ENCODE measurements at regions not wholly inside any gene's neighbourhood (a gene's known extent, or its start where the extent isn't known, plus 50 kb on each side); places are given as distances from the start of the nearest gene placed in this dataset.

DNA sequence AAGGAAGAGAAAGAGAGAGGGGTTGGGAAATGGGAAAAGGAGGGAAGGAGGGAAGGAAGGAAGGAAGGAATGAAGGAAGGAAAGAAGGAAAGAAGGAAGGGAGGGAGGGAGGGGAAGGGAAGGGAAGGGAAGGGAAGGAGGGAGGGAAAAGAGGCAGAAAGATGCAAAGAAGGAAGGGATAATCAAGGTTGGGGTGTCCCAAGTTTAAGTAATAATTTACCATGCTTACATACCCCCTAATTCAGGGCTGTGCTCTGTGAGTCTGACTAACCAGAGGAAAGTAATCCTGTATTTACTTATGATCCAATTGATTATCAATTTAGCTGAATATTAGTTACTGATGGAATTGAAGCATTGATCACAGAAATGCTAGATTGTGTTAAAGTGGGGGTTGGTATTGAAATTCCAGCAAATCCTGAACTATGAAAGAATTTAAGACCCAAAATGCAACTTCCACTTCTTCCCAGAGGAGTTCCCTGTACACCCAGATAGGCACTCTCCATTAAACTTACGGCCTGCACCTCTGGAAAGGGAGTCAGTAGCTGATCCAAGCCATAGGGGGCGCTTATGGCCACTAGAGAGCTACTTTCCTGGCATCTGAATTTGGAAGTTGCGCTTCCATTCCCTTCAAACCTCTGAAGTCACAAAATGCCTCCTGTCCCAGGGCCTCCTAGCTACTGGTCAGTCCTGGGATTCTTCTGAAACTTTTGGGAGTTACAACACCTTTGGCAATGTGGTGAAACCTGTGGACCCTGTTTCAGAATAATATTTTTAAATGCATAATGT lies 162.7 kb upstream of the PWP1 start:
- H3K27me3 ChIP-seq (ENCODE audit: control insufficient read depth in 1 of 2, insufficient read depth in 1 of 2, low read length in 2 of 2) = no peaks in the 10 kb centered on the region
- no peaks in the 10 kb centered on the region for H3K79me1 ChIP-seq (replicated peaks; ENCODE audit: low read length, poor library complexity, severe bottlenecking)
- H3K4me2 ChIP-seq (ENCODE audit: low read length, poor library complexity, severe bottlenecking) = no peak overlapping the region
- H2BK15ac ChIP-seq (ENCODE audit: low read depth, poor library complexity, severe bottlenecking) = no peak overlapping the region
- no peak overlapping the region for H3K23ac ChIP-seq (ENCODE audit: low read length in 2 of 2)
- no peaks in the 10 kb centered on the region for H3K36me3 ChIP-seq (ENCODE audit: control insufficient read depth in 1 of 2, insufficient read depth in 2 of 2, low read depth in 1 of 2, low read length in 2 of 2)
- H2AFZ ChIP-seq (ENCODE audit: low read depth, low read length) = no peak overlapping the region
- no peak overlapping the region for H2BK5ac ChIP-seq (ENCODE audit: low read depth, low read length, poor library complexity, severe bottlenecking)
- no peak for DNase-seq
- H4K91ac ChIP-seq (ENCODE audit: low read length) = no peak overlapping the region
- no peak overlapping the region for H2BK120ac ChIP-seq (ENCODE audit: low read depth, low read length)
- H4K8ac ChIP-seq (ENCODE audit: low read length) = no peak overlapping the region
- H2AK5ac ChIP-seq (ENCODE audit: low read length, severe bottlenecking) = no peak overlapping the region
- no peaks in the 10 kb centered on the region for H3K9me3 ChIP-seq (ENCODE audit: control insufficient read depth, low read length)
- H3K4me3 ChIP-seq (ENCODE audit: insufficient read depth in 1 of 2, low read depth in 1 of 2, low read length in 2 of 2) = no peak overlapping the region
- H3K18ac ChIP-seq (ENCODE audit: low read depth in 1 of 2, low read length in 2 of 2) = no peak overlapping the region
- H3K4me1 ChIP-seq (ENCODE audit: control insufficient read depth, insufficient read depth, low read depth, low read length) = no peaks in the 10 kb centered on the region
- 47% methylated on average over 3 of the region's 3 CpGs for WGBS
- H2BK12ac ChIP-seq (ENCODE audit: low read length in 2 of 2) = no peak overlapping the region
- H3K14ac ChIP-seq (ENCODE audit: low read length in 2 of 2) = no peak overlapping the region
- H3K4ac ChIP-seq (ENCODE audit: low read depth in 1 of 2, low read length in 2 of 2) = no peak overlapping the region
- H3K9ac ChIP-seq (ENCODE audit: low read length) = no peak overlapping the region
- H3K27ac ChIP-seq (ENCODE audit: low read length, poor library complexity, severe bottlenecking) = no peak overlapping the region

DNA sequence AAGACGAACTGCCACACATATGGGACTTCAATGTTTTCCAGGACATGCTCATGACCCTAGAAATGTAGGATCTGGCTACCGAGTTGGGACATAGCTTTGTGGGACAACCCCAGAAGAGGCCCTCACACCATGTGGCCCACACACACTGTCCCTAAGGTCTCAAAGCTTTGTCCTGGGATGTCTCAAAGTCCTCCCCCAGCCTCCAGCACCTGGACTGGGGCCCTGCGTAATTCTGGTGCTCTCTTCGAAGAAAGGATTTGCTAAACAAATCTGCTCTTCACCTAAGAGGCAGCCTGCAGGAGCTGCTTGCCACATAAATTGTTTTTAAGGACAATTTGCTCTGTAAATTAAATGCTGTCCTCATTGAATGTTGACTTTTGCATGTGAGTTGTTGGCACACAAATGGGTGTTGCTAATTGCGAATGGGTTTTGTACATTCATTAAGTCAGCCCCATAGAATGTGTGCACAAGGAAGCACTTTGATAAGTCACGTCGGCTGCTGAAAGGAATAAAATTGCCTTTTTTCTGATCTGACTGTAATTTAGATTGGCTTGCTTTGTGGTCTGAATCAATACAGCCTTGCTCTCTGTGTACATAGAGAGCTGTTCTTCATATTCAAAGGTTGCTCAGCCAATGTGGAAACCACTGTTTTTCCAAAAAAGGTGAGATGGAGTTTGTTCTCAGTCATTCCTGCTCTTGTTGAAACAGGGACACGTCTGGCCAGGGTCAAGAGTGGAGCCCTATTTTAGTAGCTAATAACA lies 161.6 kb upstream of the PWP1 start:
- H3K4me1 ChIP-seq (ENCODE audit: control insufficient read depth, insufficient read depth, low read depth, low read length) = no peaks in the 10 kb centered on the region
- H2BK15ac ChIP-seq (ENCODE audit: low read depth, poor library complexity, severe bottlenecking) = no peak overlapping the region
- H3K14ac ChIP-seq (ENCODE audit: low read length in 2 of 2) = no peak overlapping the region
- WGBS = 79% methylated on average over 8 of the region's 8 CpGs
- DNase-seq = no peak
- H3K4ac ChIP-seq (ENCODE audit: low read depth in 1 of 2, low read length in 2 of 2) = no peak overlapping the region
- H3K27me3 ChIP-seq (ENCODE audit: control insufficient read depth in 1 of 2, insufficient read depth in 1 of 2, low read length in 2 of 2) = no peaks in the 10 kb centered on the region
- H3K4me2 ChIP-seq (ENCODE audit: low read length, poor library complexity, severe bottlenecking) = no peak overlapping the region
- no peak overlapping the region for H2BK12ac ChIP-seq (ENCODE audit: low read length in 2 of 2)
- H3K9ac ChIP-seq (ENCODE audit: low read length) = no peak overlapping the region
- H2BK5ac ChIP-seq (ENCODE audit: low read depth, low read length, poor library complexity, severe bottlenecking) = no peak overlapping the region
- H3K27ac ChIP-seq (ENCODE audit: low read length, poor library complexity, severe bottlenecking) = no peak overlapping the region
- no peak overlapping the region for H2AK5ac ChIP-seq (ENCODE audit: low read length, severe bottlenecking)
- no peaks in the 10 kb centered on the region for H3K79me1 ChIP-seq (replicated peaks; ENCODE audit: low read length, poor library complexity, severe bottlenecking)
- H3K23ac ChIP-seq (ENCODE audit: low read length in 2 of 2) = no peak overlapping the region
- no peak overlapping the region for H4K91ac ChIP-seq (ENCODE audit: low read length)
- no peaks in the 10 kb centered on the region for H3K36me3 ChIP-seq (ENCODE audit: control insufficient read depth in 1 of 2, insufficient read depth in 2 of 2, low read depth in 1 of 2, low read length in 2 of 2)
- H2AFZ ChIP-seq (ENCODE audit: low read depth, low read length) = no peak overlapping the region
- no peak overlapping the region for H2BK120ac ChIP-seq (ENCODE audit: low read depth, low read length)
- no peak overlapping the region for H3K18ac ChIP-seq (ENCODE audit: low read depth in 1 of 2, low read length in 2 of 2)
- H4K8ac ChIP-seq (ENCODE audit: low read length) = no peak overlapping the region
- H3K4me3 ChIP-seq (ENCODE audit: insufficient read depth in 1 of 2, low read depth in 1 of 2, low read length in 2 of 2) = no peak overlapping the region
- no peaks in the 10 kb centered on the region for H3K9me3 ChIP-seq (ENCODE audit: control insufficient read depth, low read length)

DNA sequence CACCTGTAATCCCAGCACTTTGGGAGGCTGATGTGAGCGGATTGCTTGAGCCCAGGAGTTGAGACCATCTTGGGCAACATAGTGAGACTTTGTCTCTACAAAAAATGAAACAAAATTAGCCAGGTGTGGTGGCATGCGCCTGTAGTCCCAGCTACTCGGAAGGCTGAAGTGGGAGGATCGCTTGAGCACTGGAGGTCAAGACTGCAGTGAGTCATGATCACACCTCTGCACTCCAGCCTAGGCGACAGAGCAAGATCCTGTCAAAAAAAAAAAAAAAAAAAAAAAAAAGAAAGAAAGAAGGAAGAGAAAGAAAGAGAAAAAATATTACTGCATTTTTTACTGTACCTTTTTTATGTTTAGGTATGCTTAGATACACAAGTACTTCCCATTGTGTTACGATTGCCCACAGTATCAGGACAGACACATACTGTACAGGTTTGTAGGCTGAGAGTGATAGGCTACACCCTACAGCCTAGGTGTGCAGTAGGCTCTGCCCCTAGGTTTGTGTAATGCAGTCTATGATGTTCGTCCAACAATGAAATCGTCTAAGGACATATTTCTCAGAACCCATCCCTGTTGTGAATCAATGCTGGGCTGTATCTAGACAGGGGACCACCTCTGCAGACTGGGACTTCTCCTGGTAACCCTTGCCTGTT lies 160.4 kb upstream of the PWP1 start:
- 71% methylated on average over 7 of the region's 8 CpGs for WGBS
- H3K4me3 ChIP-seq (ENCODE audit: insufficient read depth in 1 of 2, low read depth in 1 of 2, low read length in 2 of 2) = no peak overlapping the region

More for the DNA sequence above, 160.4 kb upstream of the PWP1 start:
- Histone ChIP-seq H2BK15ac (ENCODE audit: low read depth, poor library complexity, severe bottlenecking) (no peak overlapping the region), H2AFZ (ENCODE audit: low read depth, low read length) (no peak overlapping the region), H3K79me1 (replicated peaks; ENCODE audit: low read length, poor library complexity, severe bottlenecking) (no peaks in the 10 kb centered on the region), H3K27me3 (ENCODE audit: control insufficient read depth in 1 of 2, insufficient read depth in 1 of 2, low read length in 2 of 2) (no peaks in the 10 kb centered on the region), H2BK120ac (ENCODE audit: low read depth, low read length) (no peak overlapping the region), H3K4me2 (ENCODE audit: low read length, poor library complexity, severe bottlenecking) (no peak overlapping the region), H4K91ac (ENCODE audit: low read length) (no peak overlapping the region), H2BK5ac (ENCODE audit: low read depth, low read length, poor library complexity, severe bottlenecking) (no peak overlapping the region), H4K8ac (ENCODE audit: low read length) (no peak overlapping the region), H3K36me3 (ENCODE audit: control insufficient read depth in 1 of 2, insufficient read depth in 2 of 2, low read depth in 1 of 2, low read length in 2 of 2) (no peaks in the 10 kb centered on the region), H2AK5ac (ENCODE audit: low read length, severe bottlenecking) (no peak overlapping the region), H3K27ac (ENCODE audit: low read length, poor library complexity, severe bottlenecking) (no peak overlapping the region), H3K4ac (ENCODE audit: low read depth in 1 of 2, low read length in 2 of 2) (no peak overlapping the region), H3K9ac (ENCODE audit: low read length) (no peak overlapping the region), H3K14ac (ENCODE audit: low read length in 2 of 2) (no peak overlapping the region), H2BK12ac (ENCODE audit: low read length in 2 of 2) (no peak overlapping the region), H3K23ac (ENCODE audit: low read length in 2 of 2) (no peak overlapping the region), H3K9me3 (ENCODE audit: control insufficient read depth, low read length) (no peaks in the 10 kb centered on the region), H3K4me1 (ENCODE audit: control insufficient read depth, insufficient read depth, low read depth, low read length) (no peaks in the 10 kb centered on the region), H3K18ac (ENCODE audit: low read depth in 1 of 2, low read length in 2 of 2) (no peak overlapping the region)
- DNase-seq = no peak

Data from mesenchymal stem cell (in vitro differentiated cells and primary cell).